EH (cell line): ENCODE measurements at regions not wholly inside any gene's neighbourhood (a gene's known extent, or its start where the extent isn't known, plus 50 kb on each side); places are given as distances from the start of the nearest gene placed in this dataset.

Source experiments
- DNase-seq: peaks from one replicate; pipeline ENCODE4 v3.0.0-alpha.2; 2015; ENCODE audit warnings: low read depth

DNA sequence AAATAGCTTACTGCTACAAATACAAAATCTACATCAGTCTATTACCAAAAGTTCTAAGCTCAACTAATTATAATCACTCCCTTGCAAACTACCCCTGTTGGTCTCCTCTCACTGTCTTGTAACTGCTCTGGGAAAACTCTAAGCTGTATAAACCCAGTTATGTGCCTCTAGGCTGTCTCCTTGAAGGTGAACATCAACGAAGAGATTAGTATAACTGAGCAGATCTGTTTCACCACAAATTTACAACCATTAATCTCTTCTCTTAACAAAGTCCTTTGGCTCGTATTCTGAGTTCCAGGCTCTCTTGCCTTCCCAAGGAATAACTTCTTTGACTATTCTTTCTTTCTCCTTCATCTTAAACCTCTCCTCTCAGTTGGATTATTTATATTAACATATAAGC, 84.4 kb upstream of the PRMT6 start:
- DNase-seq, result no peak

GRCh38 chr1:106975944-106976343, 80.5 kb upstream of the PRMT6 start:
- DNase-seq, result peak; percentile 17

DNA sequence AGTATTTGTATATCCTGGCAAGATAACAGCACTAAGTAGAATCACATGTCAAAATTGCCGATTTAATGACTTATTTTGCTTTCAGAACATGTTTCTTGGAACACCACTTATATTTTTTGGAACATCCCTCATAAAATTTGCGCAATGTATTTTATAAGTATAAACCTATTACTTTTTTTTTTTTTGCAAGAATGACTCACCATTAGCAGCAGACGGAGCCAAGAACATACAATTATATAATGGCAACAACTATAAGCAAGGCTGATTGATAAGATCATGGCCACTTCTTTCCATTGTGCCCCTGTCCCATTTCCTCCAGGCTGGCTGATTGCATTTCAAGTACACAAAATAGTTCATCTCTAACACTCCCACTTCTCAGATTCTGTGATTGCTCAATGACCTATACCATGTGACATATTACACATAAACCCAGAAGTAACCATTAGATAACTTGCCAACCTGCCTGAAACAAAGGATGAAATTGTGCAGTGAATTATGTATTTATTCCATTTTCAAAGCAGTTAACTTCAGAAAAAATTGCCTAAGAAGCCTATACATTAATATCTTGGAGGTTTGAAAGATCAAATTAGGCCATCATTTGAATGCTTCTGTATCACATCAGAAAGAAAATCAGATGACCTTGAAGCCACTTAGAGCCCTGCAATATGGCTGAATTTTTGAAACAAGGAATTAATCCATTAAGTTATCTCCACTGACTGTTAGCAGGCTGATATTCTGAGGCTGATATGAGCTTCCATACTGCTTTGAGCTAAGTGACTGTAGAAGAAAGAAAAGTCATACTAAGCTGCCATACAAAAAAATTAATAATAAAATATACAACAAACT, 77.8 kb upstream of the PRMT6 start:
- peak; percentile 2 for DNase-seq

GRCh38 chr1:106979371-106979770, 77.1 kb upstream of the PRMT6 start:
- DNase-seq, result no peak

- DNase-seq, result no peak
Observed at GRCh38 chr1:106980121-106980520, 76.4 kb upstream of the PRMT6 start.

DNA sequence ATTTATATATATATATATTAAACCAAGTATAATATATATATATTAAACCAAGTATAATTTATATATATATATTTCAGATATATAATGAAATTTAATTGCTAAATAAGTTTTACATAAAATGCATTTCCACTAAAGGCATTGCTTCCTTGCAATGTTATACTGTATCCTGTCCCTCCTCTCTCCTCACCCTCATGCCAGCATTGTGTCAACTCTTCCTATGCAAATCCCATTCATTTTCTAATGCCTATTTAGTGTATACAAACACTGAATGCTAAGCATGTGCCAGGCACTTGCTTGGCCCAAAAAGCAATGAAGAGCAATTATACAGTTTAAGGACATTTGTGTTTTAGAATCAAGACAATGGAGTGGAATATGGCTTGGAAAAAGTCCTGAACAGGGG, 71.7 kb upstream of the PRMT6 start:
- no peak for DNase-seq

DNA sequence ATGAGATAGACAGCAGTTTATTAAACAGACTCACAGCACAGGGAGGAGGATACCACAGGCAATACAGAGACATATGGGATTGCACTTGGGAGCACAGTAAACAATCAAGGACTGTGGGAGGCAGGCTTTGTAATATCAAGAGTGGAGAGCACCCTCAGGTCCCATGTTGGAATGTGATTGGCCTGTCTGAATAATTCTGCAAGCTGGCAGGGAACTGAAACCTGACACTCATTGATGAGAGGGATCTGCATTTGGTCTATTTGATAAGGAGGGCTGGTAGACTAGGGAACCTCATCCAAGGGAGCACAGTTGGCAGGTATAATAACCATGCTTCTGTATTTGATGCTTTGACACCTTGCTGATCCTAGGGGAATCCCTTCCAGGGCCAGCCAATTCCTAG, 69.9 kb upstream of the PRMT6 start:
- no peak for DNase-seq

DNA sequence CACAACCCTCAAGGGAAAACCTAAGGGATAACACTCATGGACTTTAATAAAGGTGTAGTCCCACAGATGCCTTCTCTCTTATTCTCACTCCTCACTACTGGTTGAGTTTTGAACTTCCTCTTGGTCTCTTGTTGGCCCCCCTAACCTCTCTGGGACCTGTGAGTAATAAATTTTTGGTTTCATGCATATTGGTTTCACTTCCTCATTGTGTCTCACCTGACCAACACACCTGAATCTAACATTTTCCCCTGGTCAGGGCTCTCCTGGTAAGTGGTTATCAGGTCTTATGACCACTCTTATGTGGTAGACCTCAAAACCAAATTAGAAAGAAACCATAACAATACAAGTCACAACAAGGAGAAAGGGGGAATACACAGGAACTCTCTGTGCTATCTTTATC, 60.5 kb upstream of the PRMT6 start:
- no peak for DNase-seq

- DNase-seq, result no peak
Observed at GRCh38 chr1:106998431-106999002, 58.0 kb upstream of the PRMT6 start.

- no peak for DNase-seq
Observed at GRCh38 chr1:107000902-107001301, 55.6 kb upstream of the PRMT6 start.

DNA sequence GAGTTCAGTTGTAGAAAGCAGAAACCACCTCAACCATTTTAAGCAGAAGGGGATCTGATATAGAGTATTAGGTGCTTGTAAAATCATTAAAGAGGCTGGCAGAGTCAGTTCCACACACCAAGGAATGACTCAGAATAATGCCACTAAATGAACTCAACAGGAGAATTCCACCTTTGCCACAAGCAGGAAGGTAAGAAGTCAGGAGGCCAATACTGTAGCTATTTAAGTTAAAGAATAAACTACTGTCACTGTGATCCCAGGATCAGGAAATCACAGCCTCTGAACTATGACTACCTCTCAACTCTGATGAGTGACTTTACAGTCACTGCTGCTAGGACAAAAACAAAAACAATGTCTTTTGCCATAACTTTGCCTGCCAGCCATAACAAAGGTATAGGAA, 52.5 kb upstream of the PRMT6 start:
- no peak for DNase-seq

- no peak for DNase-seq
Observed at GRCh38 chr1:107004421-107004820, 52.1 kb upstream of the PRMT6 start.
